ENCODE measurements at regions not wholly inside any gene's neighbourhood (a gene's known extent, or its start where the extent isn't known, plus 50 kb on each side); places are given as distances from the start of the nearest gene placed in this dataset.

DNA sequence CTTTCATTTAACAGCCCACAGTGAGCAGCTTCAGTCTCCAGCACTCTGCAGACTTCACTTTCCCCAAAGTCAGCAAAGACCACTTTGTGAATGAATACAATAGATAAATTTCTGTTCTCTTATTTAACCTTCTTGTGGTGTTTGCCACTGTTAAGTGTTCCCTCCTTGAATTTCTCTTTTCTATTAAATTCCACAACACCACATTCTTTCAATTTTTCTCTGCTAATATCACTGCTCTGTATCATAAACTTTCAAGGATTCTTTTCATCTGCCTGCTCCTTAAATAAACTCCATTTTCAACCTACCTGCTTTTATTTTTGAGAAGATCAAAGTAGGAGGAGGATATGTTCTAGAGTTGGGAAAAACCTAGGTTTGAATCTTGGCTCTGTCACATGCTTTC lies 739.5 kb upstream of the GRAMD2B start:
- TF ChIP-seq, protein P1, sequence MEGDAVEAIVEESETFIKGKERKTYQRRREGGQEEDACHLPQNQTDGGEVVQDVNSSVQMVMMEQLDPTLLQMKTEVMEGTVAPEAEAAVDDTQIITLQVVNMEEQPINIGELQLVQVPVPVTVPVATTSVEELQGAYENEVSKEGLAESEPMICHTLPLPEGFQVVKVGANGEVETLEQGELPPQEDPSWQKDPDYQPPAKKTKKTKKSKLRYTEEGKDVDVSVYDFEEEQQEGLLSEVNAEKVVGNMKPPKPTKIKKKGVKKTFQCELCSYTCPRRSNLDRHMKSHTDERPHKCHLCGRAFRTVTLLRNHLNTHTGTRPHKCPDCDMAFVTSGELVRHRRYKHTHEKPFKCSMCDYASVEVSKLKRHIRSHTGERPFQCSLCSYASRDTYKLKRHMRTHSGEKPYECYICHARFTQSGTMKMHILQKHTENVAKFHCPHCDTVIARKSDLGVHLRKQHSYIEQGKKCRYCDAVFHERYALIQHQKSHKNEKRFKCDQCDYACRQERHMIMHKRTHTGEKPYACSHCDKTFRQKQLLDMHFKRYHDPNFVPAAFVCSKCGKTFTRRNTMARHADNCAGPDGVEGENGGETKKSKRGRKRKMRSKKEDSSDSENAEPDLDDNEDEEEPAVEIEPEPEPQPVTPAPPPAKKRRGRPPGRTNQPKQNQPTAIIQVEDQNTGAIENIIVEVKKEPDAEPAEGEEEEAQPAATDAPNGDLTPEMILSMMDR (IDR thresholded peaks at IDR 0.05 in 2 of 3, conservative IDR thresholded peaks at IDR 0.05 in 1 of 3; ENCODE audit: control insufficient read depth in 2 of 3, extremely low read depth in 1 of 3, insufficient read depth in 1 of 3, low read depth in 3 of 3, low read length in 3 of 3): no peak
- TF ChIP-seq CBFB (IDR thresholded peaks at IDR 0.05; ENCODE audit: low read depth) (no peak), KLF5 (IDR thresholded peaks at IDR 0.05; ENCODE audit: partially characterized antibody) (no peak), HDGF (IDR thresholded peaks at IDR 0.05) (no peak), MTA3 (IDR thresholded peaks at IDR 0.05; ENCODE audit: borderline replicate concordance, low read length) (no peak)
- TF ChIP-seq, protein P2, sequence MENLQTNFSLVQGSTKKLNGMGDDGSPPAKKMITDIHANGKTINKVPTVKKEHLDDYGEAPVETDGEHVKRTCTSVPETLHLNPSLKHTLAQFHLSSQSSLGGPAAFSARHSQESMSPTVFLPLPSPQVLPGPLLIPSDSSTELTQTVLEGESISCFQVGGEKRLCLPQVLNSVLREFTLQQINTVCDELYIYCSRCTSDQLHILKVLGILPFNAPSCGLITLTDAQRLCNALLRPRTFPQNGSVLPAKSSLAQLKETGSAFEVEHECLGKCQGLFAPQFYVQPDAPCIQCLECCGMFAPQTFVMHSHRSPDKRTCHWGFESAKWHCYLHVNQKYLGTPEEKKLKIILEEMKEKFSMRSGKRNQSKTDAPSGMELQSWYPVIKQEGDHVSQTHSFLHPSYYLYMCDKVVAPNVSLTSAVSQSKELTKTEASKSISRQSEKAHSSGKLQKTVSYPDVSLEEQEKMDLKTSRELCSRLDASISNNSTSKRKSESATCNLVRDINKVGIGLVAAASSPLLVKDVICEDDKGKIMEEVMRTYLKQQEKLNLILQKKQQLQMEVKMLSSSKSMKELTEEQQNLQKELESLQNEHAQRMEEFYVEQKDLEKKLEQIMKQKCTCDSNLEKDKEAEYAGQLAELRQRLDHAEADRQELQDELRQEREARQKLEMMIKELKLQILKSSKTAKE (IDR thresholded peaks at IDR 0.05; ENCODE audit: low read depth, poor library complexity, severe bottlenecking): no peak

All from GM12878 (cell line).